ENCODE measurements at regions not wholly inside any gene's neighbourhood (a gene's known extent, or its start where the extent isn't known, plus 50 kb on each side); places are given as distances from the start of the nearest gene placed in this dataset.

DNA sequence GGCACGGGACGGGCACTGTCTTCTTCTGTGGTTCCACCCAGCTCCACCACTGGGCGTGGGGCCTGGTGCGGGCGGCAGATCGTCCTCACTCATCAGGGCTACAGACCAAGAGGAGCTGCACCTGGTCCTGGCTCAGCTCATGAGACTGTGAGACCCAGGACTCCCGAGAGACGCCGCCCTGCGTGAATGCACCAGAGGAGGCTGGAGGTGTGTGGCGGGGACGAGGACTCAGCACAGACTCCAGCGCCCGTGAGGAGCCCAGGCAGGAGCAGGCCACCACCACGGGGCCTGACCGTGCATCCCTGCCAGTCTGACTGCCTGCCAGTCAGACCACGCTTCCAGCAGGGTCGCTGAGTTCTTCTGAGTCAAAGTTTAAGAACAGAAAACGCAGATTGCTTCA lies 112.5 kb upstream of the SALL3 start:
- TF ChIP-seq, protein P1, sequence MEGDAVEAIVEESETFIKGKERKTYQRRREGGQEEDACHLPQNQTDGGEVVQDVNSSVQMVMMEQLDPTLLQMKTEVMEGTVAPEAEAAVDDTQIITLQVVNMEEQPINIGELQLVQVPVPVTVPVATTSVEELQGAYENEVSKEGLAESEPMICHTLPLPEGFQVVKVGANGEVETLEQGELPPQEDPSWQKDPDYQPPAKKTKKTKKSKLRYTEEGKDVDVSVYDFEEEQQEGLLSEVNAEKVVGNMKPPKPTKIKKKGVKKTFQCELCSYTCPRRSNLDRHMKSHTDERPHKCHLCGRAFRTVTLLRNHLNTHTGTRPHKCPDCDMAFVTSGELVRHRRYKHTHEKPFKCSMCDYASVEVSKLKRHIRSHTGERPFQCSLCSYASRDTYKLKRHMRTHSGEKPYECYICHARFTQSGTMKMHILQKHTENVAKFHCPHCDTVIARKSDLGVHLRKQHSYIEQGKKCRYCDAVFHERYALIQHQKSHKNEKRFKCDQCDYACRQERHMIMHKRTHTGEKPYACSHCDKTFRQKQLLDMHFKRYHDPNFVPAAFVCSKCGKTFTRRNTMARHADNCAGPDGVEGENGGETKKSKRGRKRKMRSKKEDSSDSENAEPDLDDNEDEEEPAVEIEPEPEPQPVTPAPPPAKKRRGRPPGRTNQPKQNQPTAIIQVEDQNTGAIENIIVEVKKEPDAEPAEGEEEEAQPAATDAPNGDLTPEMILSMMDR (IDR thresholded peaks at IDR 0.05): no peak
- no peak for TF ChIP-seq POLR2AphosphoS5 (IDR thresholded peaks at IDR 0.05)
- TF ChIP-seq EP300 (IDR thresholded peaks at IDR 0.05): no peak
- no peak for TF ChIP-seq POLR2A (IDR thresholded peaks at IDR 0.05)
